GM23338 (cell line): ENCODE measurements at regions not wholly inside any gene's neighbourhood (a gene's known extent, or its start where the extent isn't known, plus 50 kb on each side); places are given as distances from the start of the nearest gene placed in this dataset.

Experiments
- CREB1 ChIP-seq: fragments of 250-450 bp; sonication (Bioruptor Pico); IDR thresholded peaks from 2 replicates; pipeline ENCODE4 v1.5.0; 2020; ENCODE audit warnings: low read depth, mild to moderate bottlenecking, moderate library complexity
- CTCF ChIP-seq, 2 experiments: fragments of 200-600 bp in 1 of 2; sonication (generic) in 1 of 2; conservative IDR thresholded peaks; 2 replicates each; pipeline versions ENCODE4 v1.5.1 to v1.6.1; 2016 to 2017; ENCODE audit warnings: antibody characterized with exemption in 2 of 2, low read depth in 2 of 2, mild to moderate bottlenecking in 2 of 2, moderate library complexity in 1 of 2
- EZH2 ChIP-seq: fragments of 200-600 bp; sonication (generic); IDR thresholded peaks from one replicate; pipeline ENCODE4 v1.8.0; 2017; ENCODE audit warnings: antibody characterized with exemption, mild to moderate bottlenecking, low read depth; ENCODE audit not compliant: unreplicated experiment
- EZH2phosphoT487 ChIP-seq: fragments of 200-600 bp; sonication (generic); IDR thresholded peaks from one replicate; pipeline ENCODE4 v1.8.1; 2018; ENCODE audit warnings: antibody characterized with exemption; ENCODE audit not compliant: unreplicated experiment
- NANOG ChIP-seq: IDR thresholded peaks from 2 replicates; pipeline ENCODE4 v1.6.1; 2016; ENCODE audit warnings: antibody characterized with exemption, borderline replicate concordance
- POLR2AphosphoS5 ChIP-seq: IDR thresholded peaks from 2 replicates; pipeline ENCODE4 v1.6.1; 2016; ENCODE audit warnings: antibody characterized with exemption, low read depth
- REST ChIP-seq: IDR thresholded peaks from one replicate; pipeline ENCODE4 v1.6.1; 2018; ENCODE audit warnings: antibody characterized with exemption; ENCODE audit not compliant: unreplicated experiment
- STAT1 ChIP-seq: IDR thresholded peaks from one replicate; pipeline ENCODE4 v1.6.1; 2016; ENCODE audit warnings: antibody characterized with exemption; ENCODE audit not compliant: unreplicated experiment
- ZNF114 ChIP-seq: fragments of 250-450 bp; sonication (Bioruptor Pico); IDR thresholded peaks from 2 replicates; pipeline ENCODE4 v1.5.0; 2020; ENCODE audit warnings: mild to moderate bottlenecking, moderate library complexity

DNA sequence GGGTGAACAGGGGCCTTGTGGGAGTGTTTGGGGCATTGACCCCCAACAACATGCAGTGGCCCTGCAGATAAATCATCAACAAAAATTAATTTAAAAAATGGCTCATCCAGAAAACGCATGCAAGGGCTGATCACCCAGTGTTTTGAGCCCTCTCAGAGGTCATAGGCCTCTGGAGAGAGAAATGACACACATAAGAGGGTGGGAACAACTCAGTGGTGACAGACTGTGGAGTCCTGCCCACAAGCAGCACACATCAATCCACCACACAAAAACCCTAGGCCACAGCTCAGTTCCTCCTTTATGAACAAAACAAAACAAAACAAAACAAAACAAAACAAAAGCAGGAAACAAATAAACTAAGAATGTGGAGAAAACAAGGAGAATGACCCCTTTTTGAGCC, 351.7 kb upstream of the SPHKAP start:
- no peak for TF ChIP-seq CTCF (conservative IDR thresholded peaks at IDR 0.05; ENCODE audit: low read depth in 2 of 2)
- no peak for TF ChIP-seq STAT1
- no peak for TF ChIP-seq EZH2phosphoT487
- no peak for TF ChIP-seq EZH2
- TF ChIP-seq POLR2AphosphoS5 = no peak
- TF ChIP-seq REST = no peak
- no peak for TF ChIP-seq CREB1 (CRISPR knock-in tag)
- no peak for TF ChIP-seq ZNF114 (CRISPR knock-in tag)
- TF ChIP-seq NANOG = no peak
